Naive thymus-derived CD8-positive, alpha-beta T cell (primary cell): ENCODE measurements at regions not wholly inside any gene's neighbourhood (a gene's known extent, or its start where the extent isn't known, plus 50 kb on each side); places are given as distances from the start of the nearest gene placed in this dataset.
A peak's percentile ranks its signal among the peaks of the same experiment; 100 is the strongest.

ENCODE experiments used
- ATAC-seq, 2 donors: fragments of 150-1000 bp; cut with Tn5 transposase in 1 of 2; sonication (Bioruptor Pico), chemical (Tn5 transposase) in 1 of 2; 1 replicate in 1 of 2; 2 replicates in 1 of 2; pipeline ENCODE4 v1.10.0; 2021; ENCODE audit warnings: mild to moderate bottlenecking in 2 of 2, moderate library complexity in 2 of 2
- POLR2A ChIA-PET: fragments of 350-600 bp; sonication (Branson Sonifier 250); formaldehyde crosslinking; loops from one replicate; lab custom pipeline; 2021; ENCODE audit warnings: antibody characterized with exemption; lab: Charles Lee
- DNase-seq, 10 donors: peaks; one replicate each; pipeline versions ENCODE4 v3.0.0 to v3.0.0-alpha.2; 2020 to 2022
- H3K27ac Mint-ChIP-seq, 10 donors: one replicate each; pipeline ENCODE4 v1.8.0; 2020 to 2022; ENCODE audit warnings: mild to moderate bottlenecking in 10 of 10, mixed read lengths in 10 of 10, moderate library complexity in 4 of 10, inconsistent platforms in 1 of 10
- H3K27me3 Mint-ChIP-seq, 5 donors: one replicate each; pipeline ENCODE4 v1.8.0; 2021 to 2022; ENCODE audit warnings: mixed read lengths in 5 of 5
- H3K36me3 Mint-ChIP-seq, 3 donors: one replicate each; pipeline ENCODE4 v1.8.0; 2020 to 2022; ENCODE audit warnings: mixed read lengths in 3 of 3, mild to moderate bottlenecking in 2 of 3, inconsistent platforms in 1 of 3
- H3K4me1 Mint-ChIP-seq, 4 donors: one replicate each; pipeline ENCODE4 v1.8.0; 2021 to 2022; ENCODE audit warnings: mixed read lengths in 4 of 4
- H3K4me3 Mint-ChIP-seq, 10 donors: one replicate each; pipeline ENCODE4 v1.8.0; 2020 to 2022; ENCODE audit warnings: mild to moderate bottlenecking in 10 of 10, mixed read lengths in 10 of 10, moderate library complexity in 6 of 10, inconsistent platforms in 1 of 10
- H3K9me3 Mint-ChIP-seq, 9 donors: one replicate each; pipeline ENCODE4 v1.8.0; 2020 to 2022; ENCODE audit warnings: mixed read lengths in 9 of 9, mild to moderate bottlenecking in 3 of 9, inconsistent platforms in 1 of 9, moderate library complexity in 1 of 9

DNA sequence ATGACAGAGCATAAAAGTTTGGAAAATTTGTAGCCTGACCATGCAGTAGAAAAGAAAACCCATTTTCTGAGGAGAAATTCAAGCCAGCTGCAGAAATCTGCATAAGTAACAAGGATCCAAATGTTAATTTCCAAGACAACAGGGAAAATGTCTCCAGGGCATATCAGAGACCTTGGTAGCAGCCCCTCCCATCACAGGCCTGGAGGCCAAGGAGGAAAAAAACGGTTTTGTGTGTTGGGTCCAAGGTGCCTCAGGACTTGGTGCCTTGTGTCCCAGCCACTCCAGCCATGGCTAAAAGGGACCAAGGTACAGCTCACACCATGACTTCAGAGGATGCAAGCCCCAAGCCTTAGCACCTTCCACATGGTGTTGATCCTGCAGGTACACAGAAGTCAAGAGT is 324.4 kb downstream of the ETAA1 start:
- DNase-seq (no peak), ATAC-seq (no peak)
- Mint-ChIP-seq H3K4me1 (no peaks in the 10 kb centered on the region), H3K27ac (no peak overlapping the region), H3K4me3 (no peak overlapping the region), H3K9me3 (peaks cover 0 to 11% (median 2%) of the 10 kb centered on the region in 9 donors), H3K27me3 (peaks cover 0 to 6% (median 2%) of the 10 kb centered on the region in 5 donors), H3K36me3 (no peaks in the 10 kb centered on the region)
- POLR2A ChIA-PET: no interaction called here

DNA sequence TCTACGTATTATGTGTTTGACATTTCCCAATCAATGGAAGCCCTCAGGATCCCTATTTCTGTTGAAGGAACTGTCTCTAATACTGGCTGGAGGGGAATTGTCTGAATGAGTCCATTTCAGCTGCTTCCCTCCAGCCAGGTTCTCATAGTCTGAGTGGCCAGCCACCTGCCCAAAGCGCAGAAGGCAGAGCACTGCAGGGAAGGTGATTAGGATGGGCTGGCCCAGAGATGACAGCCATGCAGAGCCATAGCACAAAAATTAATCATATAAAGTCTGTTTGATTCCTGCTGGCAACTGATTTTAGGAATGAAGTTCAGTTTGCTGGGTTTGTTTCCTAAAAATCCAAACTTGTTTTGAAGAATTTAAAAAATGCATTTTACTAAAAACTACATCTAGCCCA is 327.1 kb downstream of the ETAA1 start:
- POLR2A ChIA-PET: no interaction called here
- Mint-ChIP-seq H3K4me3 (no peak overlapping the region), H3K4me1 (no peaks in the 10 kb centered on the region), H3K27me3 (peaks cover 0 to 6% (median 2%) of the 10 kb centered on the region in 5 donors), H3K27ac (no peak overlapping the region), H3K36me3 (no peaks in the 10 kb centered on the region), H3K9me3 (peaks cover 0 to 11% (median 4%) of the 10 kb centered on the region in 9 donors)
- DNase-seq (no peak), ATAC-seq (no peak)

DNA sequence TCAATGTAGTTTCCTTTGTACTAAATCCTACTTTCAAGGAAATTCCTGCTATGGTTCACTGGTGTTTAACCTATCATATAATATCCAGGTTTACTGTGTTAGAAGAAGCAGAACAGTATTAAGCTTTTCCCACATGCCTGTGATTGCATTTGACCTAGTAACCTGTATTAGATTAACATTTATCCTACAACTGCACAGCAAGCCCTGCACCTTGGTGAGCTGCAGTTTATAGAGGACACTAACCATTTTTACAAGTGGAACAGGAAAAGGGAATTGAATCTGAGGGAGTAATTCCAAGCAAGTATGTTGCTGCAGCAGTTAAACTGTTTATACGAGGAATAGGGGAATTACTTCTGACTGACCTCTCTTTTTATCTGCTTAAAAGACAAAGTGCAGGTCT is 328.6 kb downstream of the ETAA1 start:
- Mint-ChIP-seq H3K4me3 (no peak overlapping the region), H3K4me1 (no peaks in the 10 kb centered on the region), H3K36me3 (no peaks in the 10 kb centered on the region), H3K9me3 (peaks cover 0 to 9% (median 2%) of the 10 kb centered on the region in 9 donors), H3K27ac (no peak overlapping the region), H3K27me3 (peaks cover 0 to 5% (median 2%) of the 10 kb centered on the region in 5 donors)
- POLR2A ChIA-PET: no interaction called here
- DNase-seq: no peak
- ATAC-seq: no peak

DNA sequence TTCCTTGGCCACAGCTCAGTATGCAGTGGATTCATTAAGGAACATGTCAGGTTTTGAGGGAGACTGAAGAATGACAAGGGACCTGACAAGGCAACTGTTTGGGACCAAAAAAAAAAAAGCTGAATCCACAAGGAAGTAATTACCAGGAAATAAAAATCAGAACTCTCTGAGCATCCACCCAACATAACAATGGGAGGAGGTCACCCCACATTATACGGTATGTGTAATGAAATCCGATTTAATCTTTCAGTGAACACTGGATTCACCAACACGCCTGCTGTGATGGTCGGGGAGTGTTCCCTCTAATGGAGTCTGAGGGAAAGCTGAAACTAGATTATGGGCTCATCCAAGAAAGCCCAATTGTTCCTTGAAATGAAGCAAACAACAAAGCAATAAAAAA is 329.3 kb downstream of the ETAA1 start:
- H3K4me3 Mint-ChIP-seq: no peak overlapping the region
- no peak overlapping the region for H3K27ac Mint-ChIP-seq
- peaks cover 0 to 4% (median 0%) of the 10 kb centered on the region in 9 donors for H3K9me3 Mint-ChIP-seq
- POLR2A ChIA-PET: no interaction called here
- H3K4me1 Mint-ChIP-seq: no peaks in the 10 kb centered on the region
- ATAC-seq (no peak), DNase-seq (no peak)
- H3K27me3 Mint-ChIP-seq: peaks cover 0 to 2% (median 1%) of the 10 kb centered on the region in 5 donors
- H3K36me3 Mint-ChIP-seq: no peaks in the 10 kb centered on the region

DNA sequence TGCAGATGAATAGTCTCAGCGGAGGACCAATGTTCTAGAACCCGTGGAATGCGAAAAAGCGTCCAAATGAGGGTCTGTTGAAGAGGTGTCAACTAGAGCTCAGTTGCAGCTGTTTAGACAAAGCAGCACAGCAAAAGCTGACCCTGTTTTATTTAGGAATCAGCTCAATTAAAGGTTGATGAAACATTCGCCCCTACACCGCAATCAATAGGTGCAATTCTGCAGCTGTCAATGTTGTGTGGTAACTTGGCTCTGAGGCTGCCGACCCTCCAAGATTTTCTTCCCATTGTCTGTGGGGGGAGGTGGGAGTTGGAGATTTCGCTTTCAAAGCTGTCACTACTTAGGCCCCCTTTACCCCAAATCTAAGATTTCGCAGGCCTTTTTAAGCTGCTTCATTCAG is 330.0 kb downstream of the ETAA1 start:
- ATAC-seq: no peak
- no peaks in the 10 kb centered on the region for H3K4me1 Mint-ChIP-seq
- H3K27ac Mint-ChIP-seq: no peak overlapping the region
- DNase-seq: no peak
- peaks cover 0 to 2% (median 0%) of the 10 kb centered on the region in 9 donors for H3K9me3 Mint-ChIP-seq
- peaks cover 0 to 2% (median 1%) of the 10 kb centered on the region in 5 donors for H3K27me3 Mint-ChIP-seq
- POLR2A ChIA-PET: no interaction called here
- no peaks in the 10 kb centered on the region for H3K36me3 Mint-ChIP-seq
- no peak overlapping the region for H3K4me3 Mint-ChIP-seq

DNA sequence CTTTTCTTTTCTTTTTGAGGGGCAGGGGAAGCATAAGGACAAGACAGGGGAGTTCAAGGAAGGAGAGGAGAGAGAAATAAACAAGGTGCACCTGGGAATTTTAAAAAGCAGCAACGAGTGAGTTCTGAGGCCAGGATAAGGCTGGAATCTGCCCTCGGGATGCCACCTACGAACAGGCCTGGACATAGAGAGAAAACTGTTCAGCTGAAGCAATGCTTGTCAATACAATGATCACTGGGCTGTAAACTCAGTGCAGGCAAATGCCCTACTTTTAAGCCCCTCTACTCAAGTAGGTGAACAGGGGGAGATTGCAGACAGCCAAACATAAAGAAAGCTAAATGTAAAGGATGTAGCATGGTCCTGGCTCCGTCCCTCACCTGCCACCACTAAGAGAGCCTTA is 330.5 kb downstream of the ETAA1 start:
- no peak for ATAC-seq
- no peak overlapping the region for H3K27ac Mint-ChIP-seq
- H3K4me3 Mint-ChIP-seq: no peak overlapping the region
- H3K36me3 Mint-ChIP-seq: no peaks in the 10 kb centered on the region
- H3K9me3 Mint-ChIP-seq: peaks cover 0 to 2% (median 0%) of the 10 kb centered on the region in 9 donors
- DNase-seq: no peak
- H3K4me1 Mint-ChIP-seq: no peaks in the 10 kb centered on the region
- POLR2A ChIA-PET: no interaction called here
- peaks cover 0 to 2% (median 0%) of the 10 kb centered on the region in 5 donors for H3K27me3 Mint-ChIP-seq

DNA sequence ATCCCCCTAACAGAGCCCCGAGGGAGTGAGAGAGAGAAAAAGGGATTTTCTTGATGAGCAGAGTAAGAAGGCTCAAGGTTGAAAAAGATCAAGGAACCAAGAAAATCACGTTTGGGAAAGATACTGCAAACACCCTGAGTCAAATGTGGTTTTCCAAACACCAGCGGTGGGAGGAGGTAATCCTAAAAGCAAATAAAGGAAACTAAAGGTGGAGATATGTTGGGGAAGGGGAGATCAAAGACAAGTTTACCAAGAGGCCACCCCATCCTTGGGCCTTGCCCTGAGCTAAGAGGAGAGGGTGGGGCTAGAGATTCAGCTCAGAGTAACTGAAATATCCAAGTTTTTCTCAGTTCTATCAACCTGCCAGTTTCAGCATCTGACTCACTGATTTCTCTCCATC is 332.3 kb downstream of the ETAA1 start:
- Mint-ChIP-seq H3K27ac (no peak overlapping the region), H3K4me1 (no peaks in the 10 kb centered on the region)
- no peak for ATAC-seq

DNA sequence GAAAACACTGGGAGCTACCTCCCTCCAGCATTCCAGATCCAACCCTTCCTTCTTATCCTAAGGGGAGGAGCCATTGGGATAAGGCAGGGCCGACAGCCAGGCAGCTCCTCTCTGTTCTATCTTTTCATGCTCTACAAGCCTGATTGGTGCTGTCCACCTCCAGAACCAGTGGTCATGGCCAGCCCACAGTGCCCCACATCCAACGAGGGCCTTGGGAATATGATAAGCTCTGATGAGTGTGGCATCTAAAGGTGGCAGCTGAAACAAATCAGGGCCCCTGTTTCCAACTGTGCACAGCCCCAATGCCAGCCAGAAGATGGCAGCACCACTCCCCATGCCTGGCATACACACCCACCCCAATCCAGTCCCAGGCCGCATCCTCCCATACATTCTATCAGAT is 329.3 kb downstream of the C1D start:
- Mint-ChIP-seq H3K4me3 (no peak overlapping the region), H3K27ac (no peak overlapping the region), H3K27me3 (peaks cover 0 to 4% (median 0%) of the 10 kb centered on the region in 5 donors), H3K4me1 (no peaks in the 10 kb centered on the region), H3K9me3 (peaks cover 0 to 8% (median 2%) of the 10 kb centered on the region in 9 donors), H3K36me3 (no peaks in the 10 kb centered on the region)
- no peak for DNase-seq
- POLR2A ChIA-PET: no interaction called here
- no peak for ATAC-seq

More for the DNA sequence above, 332.3 kb downstream of the ETAA1 start:
- no peak for DNase-seq
- Mint-ChIP-seq H3K9me3 (peaks cover 0 to 2% (median 0%) of the 10 kb centered on the region in 9 donors), H3K36me3 (no peaks in the 10 kb centered on the region), H3K27me3 (peaks cover 0 to 4% (median 0%) of the 10 kb centered on the region in 5 donors), H3K4me3 (no peak overlapping the region)
- POLR2A ChIA-PET: no interaction called here

DNA sequence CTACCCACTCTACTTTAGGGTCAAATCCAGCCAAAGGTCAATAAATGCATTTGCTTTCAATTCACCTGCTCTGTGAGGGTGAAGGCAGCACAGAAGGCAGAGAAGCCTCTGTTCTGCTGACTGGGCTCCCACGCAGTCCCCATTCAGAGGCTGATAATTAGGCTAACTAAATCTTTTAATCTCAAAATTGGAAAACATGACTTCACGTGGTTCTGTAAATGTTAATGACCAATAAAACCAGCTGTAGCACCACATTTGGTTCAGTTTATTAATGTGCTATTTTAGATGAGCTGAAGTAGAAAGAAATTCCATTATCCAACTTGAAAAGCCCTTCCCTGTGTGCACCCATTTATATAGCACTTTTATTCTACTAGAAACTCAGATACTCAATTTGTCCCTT is 310.6 kb downstream of the C1D start:
- no peaks in the 10 kb centered on the region for H3K36me3 Mint-ChIP-seq
- ATAC-seq: no peak

DNA sequence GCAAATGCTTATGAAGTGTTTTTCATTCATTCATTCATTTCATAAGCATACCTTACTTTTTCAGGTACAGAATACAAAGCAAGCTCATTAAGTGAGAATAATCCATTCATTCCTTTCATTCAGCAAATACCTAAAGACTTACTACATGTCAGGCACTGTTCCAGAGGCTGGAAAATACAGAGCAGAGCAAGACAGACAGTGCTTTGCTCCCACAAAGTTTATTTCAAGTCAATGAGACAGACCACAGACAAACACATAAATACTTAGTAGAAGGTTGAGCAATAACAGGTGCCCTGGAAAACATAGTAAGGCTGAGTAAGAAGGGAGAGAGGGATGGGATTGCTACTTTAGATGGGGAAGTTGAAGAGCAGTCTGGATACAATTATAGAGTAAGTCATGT is 309.8 kb downstream of the C1D start:
- H3K36me3 Mint-ChIP-seq: no peaks in the 10 kb centered on the region
- no peaks in the 10 kb centered on the region for H3K4me1 Mint-ChIP-seq
- DNase-seq (no peak), ATAC-seq (no peak)
- no peak overlapping the region for H3K4me3 Mint-ChIP-seq
- H3K27ac Mint-ChIP-seq: peak overlapping the region in 1 of 10 donors; percentile 47
- peaks cover 0 to 11% (median 0%) of the 10 kb centered on the region in 9 donors for H3K9me3 Mint-ChIP-seq
- peaks cover 2 to 20% (median 7%) of the 10 kb centered on the region in 5 donors for H3K27me3 Mint-ChIP-seq
- POLR2A ChIA-PET: no interaction called here

More for the DNA sequence above, 310.6 kb downstream of the C1D start:
- no peak overlapping the region for H3K4me3 Mint-ChIP-seq
- no peaks in the 10 kb centered on the region for H3K4me1 Mint-ChIP-seq
- peak overlapping the region in 1 of 10 donors; percentile 40 for H3K27ac Mint-ChIP-seq
- peaks cover 0 to 11% (median 0%) of the 10 kb centered on the region in 9 donors for H3K9me3 Mint-ChIP-seq
- POLR2A ChIA-PET: no interaction called here
- H3K27me3 Mint-ChIP-seq: peaks cover 2 to 20% (median 10%) of the 10 kb centered on the region in 5 donors
- no peak for DNase-seq

DNA sequence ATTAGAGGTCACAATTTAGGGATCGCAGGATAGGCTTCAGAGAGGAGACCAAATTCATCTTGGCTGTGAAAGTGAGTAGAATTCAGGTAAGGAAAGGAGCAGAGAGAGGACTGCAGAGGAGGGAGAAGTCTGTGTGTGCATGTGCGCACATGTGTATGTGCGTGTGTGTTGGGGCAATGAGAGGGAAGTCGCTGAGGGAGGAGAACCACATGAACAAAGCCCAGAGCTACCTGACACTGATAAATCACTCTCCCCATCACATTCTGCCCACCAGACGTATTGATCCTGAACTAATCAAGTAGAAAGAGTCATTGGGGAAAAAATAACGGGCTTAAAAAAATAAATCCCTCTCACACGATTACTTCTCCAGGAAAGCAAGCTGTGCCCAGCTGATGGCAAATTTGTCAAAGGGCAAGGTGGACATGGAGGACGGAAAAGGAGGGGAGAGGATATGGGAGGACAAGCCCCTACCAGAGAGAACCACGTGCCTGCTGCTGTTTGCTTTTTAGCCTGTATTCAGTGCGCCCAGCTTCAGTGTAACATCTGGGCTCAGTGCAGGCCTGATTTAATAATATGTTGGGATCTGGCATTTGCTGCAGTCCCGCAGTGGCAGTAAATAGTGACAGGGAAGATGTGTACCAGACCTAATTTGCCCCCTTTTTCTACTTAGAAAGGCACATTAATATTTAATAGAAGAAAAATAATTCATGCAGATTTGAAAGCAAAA is 307.5 kb downstream of the C1D start:
- Mint-ChIP-seq H3K36me3 (no peaks in the 10 kb centered on the region), H3K27ac (no peak overlapping the region), H3K4me3 (no peak overlapping the region), H3K4me1 (no peaks in the 10 kb centered on the region), H3K9me3 (peaks cover 0 to 11% (median 0%) of the 10 kb centered on the region in 9 donors), H3K27me3 (peaks cover 3 to 38% (median 11%) of the 10 kb centered on the region in 5 donors)
- no peak for ATAC-seq
- POLR2A ChIA-PET: no interaction called here
- DNase-seq: no peak

DNA sequence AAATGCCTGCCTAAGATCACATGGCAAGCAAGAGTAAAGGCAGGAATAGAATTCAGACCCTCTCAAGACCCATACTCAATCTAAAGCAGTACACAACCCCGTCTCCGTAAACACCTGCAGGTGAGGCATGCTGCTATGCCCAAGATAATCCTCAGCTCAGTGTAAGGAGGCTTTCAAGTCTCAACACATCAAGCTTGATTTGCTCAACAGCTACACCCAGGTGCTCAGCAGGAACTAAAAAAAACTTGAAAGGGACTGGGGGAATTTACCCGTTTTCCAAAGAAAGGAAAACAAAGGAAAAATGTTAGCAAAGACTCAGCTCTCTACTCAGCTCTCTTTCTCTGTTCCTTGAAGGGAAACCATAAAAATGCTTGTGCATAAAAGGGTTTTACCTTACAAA is 301.8 kb downstream of the C1D start:
- Mint-ChIP-seq H3K4me3 (no peak overlapping the region), H3K27me3 (peaks cover 4 to 44% (median 10%) of the 10 kb centered on the region in 5 donors), H3K36me3 (no peaks in the 10 kb centered on the region), H3K4me1 (no peaks in the 10 kb centered on the region), H3K27ac (no peak overlapping the region), H3K9me3 (peaks cover 0 to 7% (median 0%) of the 10 kb centered on the region in 9 donors)
- POLR2A ChIA-PET: no interaction called here
- DNase-seq (no peak), ATAC-seq (no peak)

DNA sequence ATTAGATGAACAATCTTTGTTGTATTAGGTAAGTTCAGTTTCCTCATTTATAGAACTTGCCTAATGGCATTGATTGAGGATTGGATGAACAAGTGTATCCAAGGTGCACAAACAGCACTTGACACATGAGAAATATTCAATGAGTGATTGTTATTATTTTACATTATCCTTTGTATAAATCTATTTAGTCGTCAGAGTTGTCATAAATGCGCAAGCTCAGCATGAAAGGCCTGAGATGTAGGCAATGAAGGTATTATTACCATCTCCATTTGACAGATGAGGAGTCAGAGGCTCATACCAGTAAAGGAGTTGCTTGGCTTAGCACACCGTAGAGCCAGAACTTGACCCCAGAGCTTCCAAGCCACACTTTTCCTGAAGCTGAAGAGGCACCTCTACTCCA is 291.4 kb downstream of the C1D start:
- POLR2A ChIA-PET: no interaction called here
- Mint-ChIP-seq H3K36me3 (no peaks in the 10 kb centered on the region), H3K27ac (no peak overlapping the region), H3K4me3 (no peak overlapping the region), H3K9me3 (peaks cover 0 to 5% (median 0%) of the 10 kb centered on the region in 9 donors), H3K27me3 (peaks cover 1 to 30% (median 13%) of the 10 kb centered on the region in 5 donors), H3K4me1 (no peaks in the 10 kb centered on the region)
- DNase-seq (no peak), ATAC-seq (no peak)
